WTC11 (cell line): ENCODE measurements at regions not wholly inside any gene's neighbourhood (a gene's known extent, or its start where the extent isn't known, plus 50 kb on each side); places are given as distances from the start of the nearest gene placed in this dataset.

Experiments
- ATAC-seq: fragments of 200-7000 bp; cut with Tn5 transposase; 2 replicates; pipeline ENCODE4 v1.10.0; 2021; ENCODE audit warnings: mild to moderate bottlenecking, moderate library complexity
- CTCF ChIA-PET: fragments of 300-600 bp; sonication (Branson Sonifier 250); formaldehyde crosslinking; loops from one replicate; lab custom pipeline; 2021; ENCODE audit warnings: antibody characterized with exemption; lab: Charles Lee
- POLR2A ChIA-PET: fragments of 350-600 bp; sonication (Branson Sonifier 250); formaldehyde crosslinking; loops from one replicate; lab custom pipeline; 2021; ENCODE audit warnings: antibody characterized with exemption; lab: Charles Lee
- DNase-seq: peaks from one replicate; pipeline ENCODE4 v3.0.0; 2021; ENCODE audit warnings: low spot score
- H3K27ac Mint-ChIP-seq: 2 replicates; pipeline ENCODE4 v1.8.0; 2021; ENCODE audit warnings: mixed read lengths
- H3K27me3 Mint-ChIP-seq: 2 replicates; pipeline ENCODE4 v1.8.0; 2021; ENCODE audit warnings: low read depth, mild to moderate bottlenecking, moderate library complexity, mixed read lengths
- H3K36me3 Mint-ChIP-seq: 2 replicates; pipeline ENCODE4 v1.8.0; 2021; ENCODE audit warnings: mixed read lengths
- H3K4me1 Mint-ChIP-seq: 2 replicates; pipeline ENCODE4 v1.8.0; 2022; ENCODE audit warnings: mixed read lengths
- H3K4me3 Mint-ChIP-seq: 2 replicates; pipeline ENCODE4 v1.8.0; 2021; ENCODE audit warnings: mild to moderate bottlenecking, moderate library complexity, mixed read lengths
- H3K9me3 Mint-ChIP-seq: 2 replicates; pipeline ENCODE4 v1.8.0; 2021; ENCODE audit warnings: mixed read lengths
- ATF1 ChIP-seq: sonication (generic); formaldehyde crosslinking; IDR thresholded peaks from 2 replicates; pipeline ENCODE4 v1.8.1; 2023; ENCODE audit warnings: mild to moderate bottlenecking, moderate library complexity, missing genetic modification reagents
- GTF2I ChIP-seq: fragments of 250-450 bp; sonication (Bioruptor Pico); conservative IDR thresholded peaks from 2 replicates; pipeline ENCODE4 v1.4.0; 2021; ENCODE audit warnings: mild to moderate bottlenecking
- JAZF1 ChIP-seq: fragments of 250-450 bp; sonication (Bioruptor Pico); IDR thresholded peaks from 2 replicates; pipeline ENCODE4 v1.9.0; 2021; ENCODE audit warnings: moderate library complexity, mild to moderate bottlenecking, inconsistent platforms
- NFATC4 ChIP-seq: fragments of 250-450 bp; sonication (Bioruptor Pico); IDR thresholded peaks from 2 replicates; pipeline ENCODE4 v1.9.0; 2021; ENCODE audit warnings: mild to moderate bottlenecking
- NFYB ChIP-seq: sonication (generic); formaldehyde crosslinking; conservative IDR thresholded peaks from 2 replicates; pipeline ENCODE4 v1.8.0; 2022; ENCODE audit warnings: low read depth, missing genetic modification reagents
- RELA ChIP-seq: sonication (generic); formaldehyde crosslinking; IDR thresholded peaks from 2 replicates; pipeline ENCODE4 v1.8.1; 2022; ENCODE audit warnings: missing genetic modification reagents, mild to moderate bottlenecking, borderline replicate concordance
- RORB ChIP-seq: fragments of 250-450 bp; sonication (Bioruptor Pico); IDR thresholded peaks from 2 replicates; pipeline ENCODE4 v1.9.0; 2021; ENCODE audit warnings: mild to moderate bottlenecking
- SMAD3 ChIP-seq: sonication (generic); formaldehyde crosslinking; IDR thresholded peaks from 2 replicates; pipeline ENCODE4 v1.8.0; 2022; ENCODE audit warnings: missing genetic modification reagents, mild to moderate bottlenecking, borderline replicate concordance
- TP53 ChIP-seq: sonication (generic); formaldehyde crosslinking; IDR thresholded peaks from 2 replicates; pipeline ENCODE4 v1.8.1; 2023; ENCODE audit warnings: mild to moderate bottlenecking, missing genetic modification reagents
- ZNF423 ChIP-seq: fragments of 250-450 bp; sonication (Bioruptor Pico); IDR thresholded peaks from 2 replicates; pipeline ENCODE4 v2.1.2; 2022; ENCODE audit warnings: mild to moderate bottlenecking, moderate library complexity
- ZNF671 ChIP-seq: fragments of 250-450 bp; sonication (Bioruptor Pico); IDR thresholded peaks from 2 replicates; pipeline ENCODE4 v1.8.0; 2021; ENCODE audit warnings: mild to moderate bottlenecking
- TF ChIP-seq, protein P1 (sequence below): fragments of 200-600 bp; IDR thresholded peaks from 2 replicates; pipeline ENCODE4 v1.8.0; 2022; ENCODE audit warnings: antibody characterized with exemption
- TF ChIP-seq, protein P2 (sequence below): fragments of 250-450 bp; sonication (Bioruptor Pico); IDR thresholded peaks from 2 replicates; pipeline ENCODE4 v1.9.0; 2021; ENCODE audit warnings: mild to moderate bottlenecking, borderline replicate concordance
- TF ChIP-seq, protein P3 (sequence below): sonication (generic); formaldehyde crosslinking; IDR thresholded peaks from 2 replicates; pipeline ENCODE4 v1.8.1; 2022; ENCODE audit warnings: low read depth, missing genetic modification reagents, borderline replicate concordance
- TF ChIP-seq, protein P4 (sequence below): sonication (generic); formaldehyde crosslinking; IDR thresholded peaks from 2 replicates; pipeline ENCODE4 v1.8.0; 2023; ENCODE audit warnings: mild to moderate bottlenecking, missing genetic modification reagents
- TF ChIP-seq, protein P5 (sequence below): sonication (generic); formaldehyde crosslinking; conservative IDR thresholded peaks from 2 replicates; pipeline ENCODE4 v1.8.1; 2023; ENCODE audit warnings: mild to moderate bottlenecking, low read depth, missing genetic modification reagents, moderate library complexity
- TF ChIP-seq, protein P6 (sequence below): sonication (generic); formaldehyde crosslinking; IDR thresholded peaks from 2 replicates; pipeline ENCODE4 v1.8.1; 2023; ENCODE audit warnings: mild to moderate bottlenecking, missing genetic modification reagents
- TF ChIP-seq, protein P7 (sequence below): fragments of 250-450 bp; sonication (Bioruptor Pico); IDR thresholded peaks from 2 replicates; pipeline ENCODE4 v1.8.0; 2021; ENCODE audit warnings: mild to moderate bottlenecking
- TF ChIP-seq, protein P8 (sequence below): sonication (generic); formaldehyde crosslinking; IDR thresholded peaks from 2 replicates; pipeline ENCODE4 v1.8.1; 2022; ENCODE audit warnings: mild to moderate bottlenecking, moderate library complexity, missing genetic modification reagents

DNA sequence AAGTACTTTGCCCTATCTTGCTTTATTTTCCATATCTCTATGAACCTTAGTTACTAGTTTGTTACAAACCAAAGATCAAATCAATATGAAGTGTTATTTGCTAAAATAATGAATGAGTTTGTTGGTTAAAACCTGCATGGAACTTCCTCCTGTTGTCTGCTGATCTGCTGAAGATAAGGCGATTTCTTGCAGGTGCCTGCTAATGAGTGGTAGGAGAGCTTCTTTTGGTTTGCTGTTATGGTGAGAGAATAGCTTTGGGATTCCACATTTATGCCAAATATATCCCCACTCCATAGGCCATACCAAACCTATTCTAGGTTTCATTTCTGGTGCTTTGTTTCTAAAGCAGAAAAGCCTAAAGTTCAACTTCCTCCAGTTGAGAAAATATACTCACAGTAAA lies 103.8 kb upstream of the PCDH10 start:
- Mint-ChIP-seq H3K4me1 (no peaks in the 10 kb centered on the region), H3K27ac (no peak overlapping the region), H3K4me3 (no peak overlapping the region), H3K36me3 (no peaks in the 10 kb centered on the region), H3K9me3 (peaks cover 8% of the 10 kb centered on the region), H3K27me3 (no peaks in the 10 kb centered on the region; the same call in 1 of the 2 replicates)
- CTCF ChIA-PET: no interaction called here
- DNase-seq (no peak), ATAC-seq (no peak)
- TF ChIP-seq ATF1 (CRISPR knock-in tag) (no peak), ZNF423 (CRISPR knock-in tag) (no peak), RORB (CRISPR knock-in tag) (no peak), SMAD3 (no peak)
- TF ChIP-seq, protein P1, sequence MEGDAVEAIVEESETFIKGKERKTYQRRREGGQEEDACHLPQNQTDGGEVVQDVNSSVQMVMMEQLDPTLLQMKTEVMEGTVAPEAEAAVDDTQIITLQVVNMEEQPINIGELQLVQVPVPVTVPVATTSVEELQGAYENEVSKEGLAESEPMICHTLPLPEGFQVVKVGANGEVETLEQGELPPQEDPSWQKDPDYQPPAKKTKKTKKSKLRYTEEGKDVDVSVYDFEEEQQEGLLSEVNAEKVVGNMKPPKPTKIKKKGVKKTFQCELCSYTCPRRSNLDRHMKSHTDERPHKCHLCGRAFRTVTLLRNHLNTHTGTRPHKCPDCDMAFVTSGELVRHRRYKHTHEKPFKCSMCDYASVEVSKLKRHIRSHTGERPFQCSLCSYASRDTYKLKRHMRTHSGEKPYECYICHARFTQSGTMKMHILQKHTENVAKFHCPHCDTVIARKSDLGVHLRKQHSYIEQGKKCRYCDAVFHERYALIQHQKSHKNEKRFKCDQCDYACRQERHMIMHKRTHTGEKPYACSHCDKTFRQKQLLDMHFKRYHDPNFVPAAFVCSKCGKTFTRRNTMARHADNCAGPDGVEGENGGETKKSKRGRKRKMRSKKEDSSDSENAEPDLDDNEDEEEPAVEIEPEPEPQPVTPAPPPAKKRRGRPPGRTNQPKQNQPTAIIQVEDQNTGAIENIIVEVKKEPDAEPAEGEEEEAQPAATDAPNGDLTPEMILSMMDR: no peak
- TF ChIP-seq, protein P2, sequence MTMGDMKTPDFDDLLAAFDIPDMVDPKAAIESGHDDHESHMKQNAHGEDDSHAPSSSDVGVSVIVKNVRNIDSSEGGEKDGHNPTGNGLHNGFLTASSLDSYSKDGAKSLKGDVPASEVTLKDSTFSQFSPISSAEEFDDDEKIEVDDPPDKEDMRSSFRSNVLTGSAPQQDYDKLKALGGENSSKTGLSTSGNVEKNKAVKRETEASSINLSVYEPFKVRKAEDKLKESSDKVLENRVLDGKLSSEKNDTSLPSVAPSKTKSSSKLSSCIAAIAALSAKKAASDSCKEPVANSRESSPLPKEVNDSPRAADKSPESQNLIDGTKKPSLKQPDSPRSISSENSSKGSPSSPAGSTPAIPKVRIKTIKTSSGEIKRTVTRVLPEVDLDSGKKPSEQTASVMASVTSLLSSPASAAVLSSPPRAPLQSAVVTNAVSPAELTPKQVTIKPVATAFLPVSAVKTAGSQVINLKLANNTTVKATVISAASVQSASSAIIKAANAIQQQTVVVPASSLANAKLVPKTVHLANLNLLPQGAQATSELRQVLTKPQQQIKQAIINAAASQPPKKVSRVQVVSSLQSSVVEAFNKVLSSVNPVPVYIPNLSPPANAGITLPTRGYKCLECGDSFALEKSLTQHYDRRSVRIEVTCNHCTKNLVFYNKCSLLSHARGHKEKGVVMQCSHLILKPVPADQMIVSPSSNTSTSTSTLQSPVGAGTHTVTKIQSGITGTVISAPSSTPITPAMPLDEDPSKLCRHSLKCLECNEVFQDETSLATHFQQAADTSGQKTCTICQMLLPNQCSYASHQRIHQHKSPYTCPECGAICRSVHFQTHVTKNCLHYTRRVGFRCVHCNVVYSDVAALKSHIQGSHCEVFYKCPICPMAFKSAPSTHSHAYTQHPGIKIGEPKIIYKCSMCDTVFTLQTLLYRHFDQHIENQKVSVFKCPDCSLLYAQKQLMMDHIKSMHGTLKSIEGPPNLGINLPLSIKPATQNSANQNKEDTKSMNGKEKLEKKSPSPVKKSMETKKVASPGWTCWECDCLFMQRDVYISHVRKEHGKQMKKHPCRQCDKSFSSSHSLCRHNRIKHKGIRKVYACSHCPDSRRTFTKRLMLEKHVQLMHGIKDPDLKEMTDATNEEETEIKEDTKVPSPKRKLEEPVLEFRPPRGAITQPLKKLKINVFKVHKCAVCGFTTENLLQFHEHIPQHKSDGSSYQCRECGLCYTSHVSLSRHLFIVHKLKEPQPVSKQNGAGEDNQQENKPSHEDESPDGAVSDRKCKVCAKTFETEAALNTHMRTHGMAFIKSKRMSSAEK (CRISPR knock-in tag): no peak
- POLR2A ChIA-PET: no interaction called here

DNA sequence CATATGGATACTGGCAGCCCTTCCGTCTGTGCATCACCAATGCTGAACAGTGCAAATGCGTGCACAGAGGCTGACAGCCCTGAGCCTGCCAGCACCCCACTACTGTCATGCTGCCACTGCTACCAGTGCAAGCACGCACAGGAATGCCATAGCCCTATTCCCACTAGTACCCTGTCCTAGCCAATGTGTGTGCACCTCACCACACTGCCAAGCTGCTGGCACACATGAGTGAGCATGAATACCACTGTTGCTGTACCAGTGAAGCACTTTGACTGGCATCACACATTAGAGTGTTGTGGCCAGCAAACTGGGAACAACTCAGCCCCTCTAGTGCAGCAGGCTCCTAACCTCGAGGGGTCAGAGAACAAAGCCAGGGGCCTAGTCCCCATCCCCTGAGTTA lies 102.9 kb upstream of the PCDH10 start:
- Mint-ChIP-seq H3K27ac (no peak overlapping the region), H3K36me3 (no peaks in the 10 kb centered on the region), H3K27me3 (no peaks in the 10 kb centered on the region; the same call in 1 of the 2 replicates), H3K4me1 (no peaks in the 10 kb centered on the region), H3K4me3 (no peak overlapping the region), H3K9me3 (peaks cover 10% of the 10 kb centered on the region)
- CTCF ChIA-PET: no interaction called here
- ATAC-seq (no peak), DNase-seq (no peak)
- POLR2A ChIA-PET: no interaction called here
- TF ChIP-seq, protein P3, sequence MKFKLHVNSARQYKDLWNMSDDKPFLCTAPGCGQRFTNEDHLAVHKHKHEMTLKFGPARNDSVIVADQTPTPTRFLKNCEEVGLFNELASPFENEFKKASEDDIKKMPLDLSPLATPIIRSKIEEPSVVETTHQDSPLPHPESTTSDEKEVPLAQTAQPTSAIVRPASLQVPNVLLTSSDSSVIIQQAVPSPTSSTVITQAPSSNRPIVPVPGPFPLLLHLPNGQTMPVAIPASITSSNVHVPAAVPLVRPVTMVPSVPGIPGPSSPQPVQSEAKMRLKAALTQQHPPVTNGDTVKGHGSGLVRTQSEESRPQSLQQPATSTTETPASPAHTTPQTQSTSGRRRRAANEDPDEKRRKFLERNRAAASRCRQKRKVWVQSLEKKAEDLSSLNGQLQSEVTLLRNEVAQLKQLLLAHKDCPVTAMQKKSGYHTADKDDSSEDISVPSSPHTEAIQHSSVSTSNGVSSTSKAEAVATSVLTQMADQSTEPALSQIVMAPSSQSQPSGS (CRISPR knock-in tag): no peak
- TF ChIP-seq ZNF671 (CRISPR knock-in tag): no peak
- TF ChIP-seq RELA (CRISPR knock-in tag): no peak
- TF ChIP-seq, protein P4, sequence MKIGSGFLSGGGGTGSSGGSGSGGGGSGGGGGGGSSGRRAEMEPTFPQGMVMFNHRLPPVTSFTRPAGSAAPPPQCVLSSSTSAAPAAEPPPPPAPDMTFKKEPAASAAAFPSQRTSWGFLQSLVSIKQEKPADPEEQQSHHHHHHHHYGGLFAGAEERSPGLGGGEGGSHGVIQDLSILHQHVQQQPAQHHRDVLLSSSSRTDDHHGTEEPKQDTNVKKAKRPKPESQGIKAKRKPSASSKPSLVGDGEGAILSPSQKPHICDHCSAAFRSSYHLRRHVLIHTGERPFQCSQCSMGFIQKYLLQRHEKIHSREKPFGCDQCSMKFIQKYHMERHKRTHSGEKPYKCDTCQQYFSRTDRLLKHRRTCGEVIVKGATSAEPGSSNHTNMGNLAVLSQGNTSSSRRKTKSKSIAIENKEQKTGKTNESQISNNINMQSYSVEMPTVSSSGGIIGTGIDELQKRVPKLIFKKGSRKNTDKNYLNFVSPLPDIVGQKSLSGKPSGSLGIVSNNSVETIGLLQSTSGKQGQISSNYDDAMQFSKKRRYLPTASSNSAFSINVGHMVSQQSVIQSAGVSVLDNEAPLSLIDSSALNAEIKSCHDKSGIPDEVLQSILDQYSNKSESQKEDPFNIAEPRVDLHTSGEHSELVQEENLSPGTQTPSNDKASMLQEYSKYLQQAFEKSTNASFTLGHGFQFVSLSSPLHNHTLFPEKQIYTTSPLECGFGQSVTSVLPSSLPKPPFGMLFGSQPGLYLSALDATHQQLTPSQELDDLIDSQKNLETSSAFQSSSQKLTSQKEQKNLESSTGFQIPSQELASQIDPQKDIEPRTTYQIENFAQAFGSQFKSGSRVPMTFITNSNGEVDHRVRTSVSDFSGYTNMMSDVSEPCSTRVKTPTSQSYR (CRISPR knock-in tag): no peak
- TF ChIP-seq, protein P5, sequence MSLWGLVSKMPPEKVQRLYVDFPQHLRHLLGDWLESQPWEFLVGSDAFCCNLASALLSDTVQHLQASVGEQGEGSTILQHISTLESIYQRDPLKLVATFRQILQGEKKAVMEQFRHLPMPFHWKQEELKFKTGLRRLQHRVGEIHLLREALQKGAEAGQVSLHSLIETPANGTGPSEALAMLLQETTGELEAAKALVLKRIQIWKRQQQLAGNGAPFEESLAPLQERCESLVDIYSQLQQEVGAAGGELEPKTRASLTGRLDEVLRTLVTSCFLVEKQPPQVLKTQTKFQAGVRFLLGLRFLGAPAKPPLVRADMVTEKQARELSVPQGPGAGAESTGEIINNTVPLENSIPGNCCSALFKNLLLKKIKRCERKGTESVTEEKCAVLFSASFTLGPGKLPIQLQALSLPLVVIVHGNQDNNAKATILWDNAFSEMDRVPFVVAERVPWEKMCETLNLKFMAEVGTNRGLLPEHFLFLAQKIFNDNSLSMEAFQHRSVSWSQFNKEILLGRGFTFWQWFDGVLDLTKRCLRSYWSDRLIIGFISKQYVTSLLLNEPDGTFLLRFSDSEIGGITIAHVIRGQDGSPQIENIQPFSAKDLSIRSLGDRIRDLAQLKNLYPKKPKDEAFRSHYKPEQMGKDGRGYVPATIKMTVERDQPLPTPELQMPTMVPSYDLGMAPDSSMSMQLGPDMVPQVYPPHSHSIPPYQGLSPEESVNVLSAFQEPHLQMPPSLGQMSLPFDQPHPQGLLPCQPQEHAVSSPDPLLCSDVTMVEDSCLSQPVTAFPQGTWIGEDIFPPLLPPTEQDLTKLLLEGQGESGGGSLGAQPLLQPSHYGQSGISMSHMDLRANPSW (CRISPR knock-in tag): no peak
- no peak for TF ChIP-seq TP53
- no peak for TF ChIP-seq GTF2I (CRISPR knock-in tag)
- no peak for TF ChIP-seq NFYB (CRISPR knock-in tag)
- no peak for TF ChIP-seq JAZF1 (CRISPR knock-in tag)
- TF ChIP-seq, protein P6, sequence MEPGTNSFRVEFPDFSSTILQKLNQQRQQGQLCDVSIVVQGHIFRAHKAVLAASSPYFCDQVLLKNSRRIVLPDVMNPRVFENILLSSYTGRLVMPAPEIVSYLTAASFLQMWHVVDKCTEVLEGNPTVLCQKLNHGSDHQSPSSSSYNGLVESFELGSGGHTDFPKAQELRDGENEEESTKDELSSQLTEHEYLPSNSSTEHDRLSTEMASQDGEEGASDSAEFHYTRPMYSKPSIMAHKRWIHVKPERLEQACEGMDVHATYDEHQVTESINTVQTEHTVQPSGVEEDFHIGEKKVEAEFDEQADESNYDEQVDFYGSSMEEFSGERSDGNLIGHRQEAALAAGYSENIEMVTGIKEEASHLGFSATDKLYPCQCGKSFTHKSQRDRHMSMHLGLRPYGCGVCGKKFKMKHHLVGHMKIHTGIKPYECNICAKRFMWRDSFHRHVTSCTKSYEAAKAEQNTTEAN: no peak
- TF ChIP-seq NFATC4 (CRISPR knock-in tag): no peak
- TF ChIP-seq, protein P7, sequence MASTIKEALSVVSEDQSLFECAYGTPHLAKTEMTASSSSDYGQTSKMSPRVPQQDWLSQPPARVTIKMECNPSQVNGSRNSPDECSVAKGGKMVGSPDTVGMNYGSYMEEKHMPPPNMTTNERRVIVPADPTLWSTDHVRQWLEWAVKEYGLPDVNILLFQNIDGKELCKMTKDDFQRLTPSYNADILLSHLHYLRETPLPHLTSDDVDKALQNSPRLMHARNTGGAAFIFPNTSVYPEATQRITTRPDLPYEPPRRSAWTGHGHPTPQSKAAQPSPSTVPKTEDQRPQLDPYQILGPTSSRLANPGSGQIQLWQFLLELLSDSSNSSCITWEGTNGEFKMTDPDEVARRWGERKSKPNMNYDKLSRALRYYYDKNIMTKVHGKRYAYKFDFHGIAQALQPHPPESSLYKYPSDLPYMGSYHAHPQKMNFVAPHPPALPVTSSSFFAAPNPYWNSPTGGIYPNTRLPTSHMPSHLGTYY (CRISPR knock-in tag): no peak
- TF ChIP-seq, protein P8, sequence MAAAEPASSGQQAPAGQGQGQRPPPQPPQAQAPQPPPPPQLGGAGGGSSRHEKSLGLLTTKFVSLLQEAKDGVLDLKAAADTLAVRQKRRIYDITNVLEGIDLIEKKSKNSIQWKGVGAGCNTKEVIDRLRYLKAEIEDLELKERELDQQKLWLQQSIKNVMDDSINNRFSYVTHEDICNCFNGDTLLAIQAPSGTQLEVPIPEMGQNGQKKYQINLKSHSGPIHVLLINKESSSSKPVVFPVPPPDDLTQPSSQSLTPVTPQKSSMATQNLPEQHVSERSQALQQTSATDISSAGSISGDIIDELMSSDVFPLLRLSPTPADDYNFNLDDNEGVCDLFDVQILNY (CRISPR knock-in tag): no peak
- no peak for TF ChIP-seq ZNF423 (CRISPR knock-in tag)
